Erythroblast (primary cell): ENCODE measurements at regions not wholly inside any gene's neighbourhood (a gene's known extent, or its start where the extent isn't known, plus 50 kb on each side); places are given as distances from the start of the nearest gene placed in this dataset.

Source experiments
- GATA1 ChIP-seq: IDR thresholded peaks from 2 replicates; pipeline ENCODE4 v1.6.1; 2011; ENCODE audit warnings: low read depth, mild to moderate bottlenecking, control low read depth, low read length, moderate library complexity
- POLR2A ChIP-seq: IDR thresholded peaks from 2 replicates; pipeline ENCODE4 v1.6.1; 2011; ENCODE audit warnings: mild to moderate bottlenecking, low read length

- TF ChIP-seq POLR2A (no peak), GATA1 (no peak)
Observed at GRCh38 chr17:13933441-13934276, 135.6 kb upstream of the COX10 start.
